A673 (cell line): ENCODE measurements at regions not wholly inside any gene's neighbourhood (a gene's known extent, or its start where the extent isn't known, plus 50 kb on each side); places are given as distances from the start of the nearest gene placed in this dataset.

Experiments
- BruUV-seq: library from RNA; stranded (reverse); fragments of 400-500 nt; replicated peaks from 2 replicates; lab custom pipeline; 2021; lab: Mats Ljungman, UMichigan
- CTCF ChIA-PET: fragments of 300-600 bp; sonication (Branson Sonifier 250); formaldehyde crosslinking; loops from one replicate; lab custom pipeline; 2022; ENCODE audit warnings: antibody characterized with exemption; lab: Charles Lee
- POLR2A ChIA-PET: fragments of 300-600 bp; sonication (Branson Sonifier 250); formaldehyde crosslinking; loops from one replicate; lab custom pipeline; 2022; ENCODE audit warnings: antibody characterized with exemption; ENCODE audit not compliant: low non-redundant PET; lab: Charles Lee
- DNase-seq: peaks from one replicate; pipeline ENCODE4 v3.0.0-alpha.2; 2015; ENCODE audit warnings: low spot score
- H3K27ac ChIP-seq: fragments of 200-600 bp; sonication (generic); 2 replicates; pipeline ENCODE4 v1.5.1; 2016; ENCODE audit warnings: mixed run types, low read depth, mild to moderate bottlenecking, mixed read lengths, antibody characterized with exemption, low read length; ENCODE audit not compliant: poor library complexity, severe bottlenecking
- H3K27me3 ChIP-seq: fragments of 200-600 bp; sonication (generic); replicated peaks from 2 replicates; pipeline ENCODE4 v1.6.1; 2017; ENCODE audit warnings: mixed run types, low read depth, mild to moderate bottlenecking, mixed read lengths, antibody characterized with exemption, low read length; ENCODE audit not compliant: insufficient read depth, poor library complexity
- H3K36me3 ChIP-seq: fragments of 200-600 bp; sonication (generic); 2 replicates; pipeline ENCODE4 v1.6.1; 2016; ENCODE audit warnings: mixed run types, mild to moderate bottlenecking, mixed read lengths, antibody characterized with exemption, low read length; ENCODE audit not compliant: insufficient read depth, poor library complexity, severe bottlenecking
- H3K4me1 ChIP-seq: fragments of 200-600 bp; sonication (generic); 2 replicates; pipeline ENCODE4 v1.6.1; 2017; ENCODE audit warnings: mixed run types, mild to moderate bottlenecking, mixed read lengths, antibody characterized with exemption, low read length; ENCODE audit not compliant: insufficient read depth, poor library complexity, severe bottlenecking
- H3K4me3 ChIP-seq: fragments of 200-600 bp; sonication (generic); 2 replicates; pipeline ENCODE4 v1.5.1; 2016; ENCODE audit warnings: low read depth, mixed run types, mild to moderate bottlenecking, mixed read lengths, low read length; ENCODE audit not compliant: poor library complexity, severe bottlenecking
- H3K9me3 ChIP-seq: fragments of 200-600 bp; sonication (generic); 2 replicates; pipeline ENCODE4 v1.6.1; 2016; ENCODE audit warnings: mixed run types, low read depth, mild to moderate bottlenecking, mixed read lengths, antibody characterized with exemption, low read length; ENCODE audit not compliant: poor library complexity, severe bottlenecking
- CTCF ChIP-seq: fragments of 300-800, 200-600 bp; sonication (generic); conservative IDR thresholded peaks from 2 replicates; pipeline ENCODE4 v1.5.1; 2017; ENCODE audit warnings: low read depth, mild to moderate bottlenecking, antibody characterized with exemption, low read length, moderate library complexity, mixed read lengths
- EZH2 ChIP-seq: fragments of 200-600 bp; sonication (generic); IDR thresholded peaks from 2 replicates; pipeline ENCODE4 v1.6.1; 2017; ENCODE audit warnings: borderline replicate concordance, low read depth, mild to moderate bottlenecking, mixed read lengths, antibody characterized with exemption, low read length; ENCODE audit not compliant: poor library complexity, severe bottlenecking
- intact Hi-C: fragments of 100-400 bp; cut with micrococcal nuclease; formaldehyde crosslinking; loops from one replicate; pipeline ENCODE4 v1.10.0; 2022; ENCODE audit not compliant: unreplicated experiment

- no peaks in the 10 kb centered on the region for H3K9me3 ChIP-seq
- intact Hi-C loops, result no loop called here
- no peak overlapping the region for H3K27ac ChIP-seq
- ChIA-PET POLR2A (no interaction called here), CTCF (no interaction called here)
- H3K4me1 ChIP-seq, result no peaks in the 10 kb centered on the region
- H3K36me3 ChIP-seq, result no peaks in the 10 kb centered on the region
- no peak overlapping the region for H3K4me3 ChIP-seq
- DNase-seq, result no peak
- H3K27me3 ChIP-seq, result no peaks in the 10 kb centered on the region
- BruUV-seq, result no TSS peak
- no peak for TF ChIP-seq CTCF
- TF ChIP-seq EZH2, result no peak
Observed at GRCh38 chr4:152033621-152034020, 272.8 kb upstream of the GATB start.

- ChIA-PET POLR2A (no interaction called here), CTCF (no interaction called here)
- BruUV-seq, result no TSS peak
- Histone ChIP-seq H3K9me3 (no peaks in the 10 kb centered on the region), H3K4me3 (no peak overlapping the region), H3K27ac (no peak overlapping the region), H3K27me3 (no peaks in the 10 kb centered on the region), H3K36me3 (no peaks in the 10 kb centered on the region), H3K4me1 (no peaks in the 10 kb centered on the region)
- TF ChIP-seq CTCF (no peak), EZH2 (no peak)
- no peak for DNase-seq
- intact Hi-C loops, result no loop called here
Observed at GRCh38 chr4:152032722-152033131, 271.9 kb upstream of the GATB start.

- intact Hi-C loops, result no loop called here
- CTCF ChIA-PET, result no interaction called here
- POLR2A ChIA-PET, result no interaction called here
Observed at GRCh38 chr4:152029631-152030030, 268.8 kb upstream of the GATB start.

More at GRCh38 chr4:152029631-152030030, 268.8 kb upstream of the GATB start:
- Histone ChIP-seq H3K4me1 (no peaks in the 10 kb centered on the region), H3K36me3 (no peaks in the 10 kb centered on the region), H3K27me3 (no peaks in the 10 kb centered on the region), H3K27ac (no peak overlapping the region), H3K9me3 (no peaks in the 10 kb centered on the region), H3K4me3 (no peak overlapping the region)
- no peak for DNase-seq
- no peak for TF ChIP-seq CTCF
- TF ChIP-seq EZH2, result no peak
- no TSS peak for BruUV-seq
